Panc1 (cell line): ENCODE measurements at regions not wholly inside any gene's neighbourhood (a gene's known extent, or its start where the extent isn't known, plus 50 kb on each side); places are given as distances from the start of the nearest gene placed in this dataset.

ENCODE experiments used
- ATAC-seq: fragments of 200-7000 bp; cut with Tn5 transposase; 2 replicates; pipeline ENCODE4 v1.9.1; 2020; ENCODE audit warnings: mild to moderate bottlenecking, moderate library complexity
- BruUV-seq: library from RNA; stranded (reverse); fragments of 400-500 nt; replicated peaks from 2 replicates; lab custom pipeline; 2021; lab: Mats Ljungman, UMichigan
- CTCF ChIA-PET: fragments of 300-600 bp; sonication (Branson Sonifier 250); formaldehyde crosslinking; loops from one replicate; lab custom pipeline; 2022; ENCODE audit warnings: antibody characterized with exemption; lab: Charles Lee
- POLR2A ChIA-PET: fragments of 300-600 bp; sonication (Branson Sonifier 250); formaldehyde crosslinking; loops from one replicate; lab custom pipeline; 2022; ENCODE audit warnings: antibody characterized with exemption; lab: Charles Lee
- DNase-seq: peaks from one replicate; pipeline ENCODE4 v3.0.0-alpha.2; 2010; ENCODE audit warnings: low read depth, low spot score
- H3K27ac ChIP-seq: 2 replicates; pipeline ENCODE4 v1.5.1; 2011; ENCODE audit warnings: mild to moderate bottlenecking, low read length, inconsistent platforms
- H3K27me3 ChIP-seq: fragments of 200-500 bp; sonication (Bioruptor generic); 2 replicates; pipeline ENCODE4 v1.6.0; 2014; ENCODE audit warnings: low read length, inconsistent platforms; ENCODE audit not compliant: control insufficient read depth, insufficient read depth
- H3K36me3 ChIP-seq: fragments of 200-500 bp; sonication (Bioruptor generic); 2 replicates; pipeline ENCODE4 v1.5.1; 2014; ENCODE audit warnings: inconsistent platforms, mild to moderate bottlenecking, low read length, moderate library complexity; ENCODE audit not compliant: control insufficient read depth, insufficient read depth
- H3K4me1 ChIP-seq: 2 replicates; pipeline ENCODE4 v1.5.1; 2011; ENCODE audit warnings: inconsistent platforms, mild to moderate bottlenecking, low read length, moderate library complexity; ENCODE audit not compliant: control insufficient read depth, insufficient read depth
- H3K4me3 ChIP-seq, 2 experiments: 2 replicates each; pipeline ENCODE4 v1.5.1; 2011 to 2012; ENCODE audit warnings: low read depth in 2 of 2, low read length in 2 of 2, mild to moderate bottlenecking in 2 of 2, inconsistent platforms in 1 of 2, moderate library complexity in 1 of 2
- H3K9me3 ChIP-seq: fragments of 200-500 bp; sonication (Bioruptor generic); 2 replicates; pipeline ENCODE4 v1.5.1; 2014; ENCODE audit warnings: low read depth, mild to moderate bottlenecking, inconsistent platforms, low read length, moderate library complexity; ENCODE audit not compliant: control insufficient read depth, insufficient read depth
- CTCF ChIP-seq: fragments of 450-650 bp; IDR thresholded peaks from 2 replicates; pipeline ENCODE4 v1.5.1; 2017; ENCODE audit warnings: mild to moderate bottlenecking
- POLR2AphosphoS5 ChIP-seq: IDR thresholded peaks from 2 replicates; pipeline ENCODE4 v1.6.1; 2012; ENCODE audit warnings: mild to moderate bottlenecking, low read depth, low read length, moderate library complexity
- REST ChIP-seq, 2 experiments: IDR thresholded peaks; 2 replicates each; pipeline ENCODE4 v1.6.1; 2011 to 2012; ENCODE audit warnings: low read depth in 2 of 2, control low read depth in 1 of 2, low read length in 1 of 2, mild to moderate bottlenecking in 1 of 2, moderate library complexity in 1 of 2; ENCODE audit not compliant: insufficient read depth in 1 of 2
- SIN3A ChIP-seq: IDR thresholded peaks from 2 replicates; pipeline ENCODE4 v1.6.1; 2012; ENCODE audit warnings: low read depth, mild to moderate bottlenecking, low read length, moderate library complexity, borderline replicate concordance; ENCODE audit not compliant: insufficient read depth
- TCF7L2 ChIP-seq: IDR thresholded peaks from 2 replicates; pipeline ENCODE4 v1.6.1; 2011; ENCODE audit warnings: mild to moderate bottlenecking, low read depth, low read length, inconsistent platforms
- in situ Hi-C: cut with HindIII; loops from 2 replicates; pipeline ENCODE4 v1.10.0; 2016; ENCODE audit warnings: low sequenced_read_pairs, low pct_unique_long_range_greater_than_20kb
- intact Hi-C: fragments of 100-400 bp; cut with micrococcal nuclease; formaldehyde crosslinking; loops from one replicate; pipeline ENCODE4 v1.10.0; 2022; ENCODE audit not compliant: unreplicated experiment

- Histone ChIP-seq H3K27me3 (no peaks in the 10 kb centered on the region), H3K4me1 (no peaks in the 10 kb centered on the region), H3K36me3 (no peaks in the 10 kb centered on the region), H3K4me3 (no peak overlapping the region), H3K9me3 (no peaks in the 10 kb centered on the region), H3K27ac (no peak overlapping the region)
- ChIA-PET CTCF (no interaction called here), POLR2A (no interaction called here)
- no peak for DNase-seq
- intact Hi-C loops, result no loop called here
- TF ChIP-seq CTCF (no peak), POLR2AphosphoS5 (no peak), TCF7L2 (no peak), REST (IDR thresholded peaks at IDR 0.05; ENCODE audit: insufficient read depth in 1 of 2, low read depth in 2 of 2, low read length in 1 of 2) (no peak), SIN3A (no peak)
- no peak for ATAC-seq
- in situ Hi-C loops, result no loop called here
- no TSS peak for BruUV-seq
These were observed 780.6 kb downstream of the INHBA start for GRCh38 chr7:40922316-40922670.

GRCh38 chr7:40921589-40922315, 781.1 kb downstream of the INHBA start:
- no peak overlapping the region for H3K4me3 ChIP-seq
- in situ Hi-C loops, result no loop called here
- no peak overlapping the region for H3K27ac ChIP-seq
- TF ChIP-seq REST (IDR thresholded peaks at IDR 0.05; ENCODE audit: insufficient read depth in 1 of 2, low read depth in 2 of 2, low read length in 1 of 2) (no peak), TCF7L2 (no peak), CTCF (no peak), POLR2AphosphoS5 (no peak), SIN3A (no peak)
- no peaks in the 10 kb centered on the region; the same call in 1 of the 2 replicates for H3K9me3 ChIP-seq
- H3K4me1 ChIP-seq, result no peaks in the 10 kb centered on the region
- intact Hi-C loops, result no loop called here
- ChIA-PET POLR2A (no interaction called here), CTCF (no interaction called here)
- no peaks in the 10 kb centered on the region for H3K36me3 ChIP-seq
- ATAC-seq (no peak), DNase-seq (no peak)
- H3K27me3 ChIP-seq, result no peaks in the 10 kb centered on the region
- BruUV-seq, result no TSS peak
